Esophagus squamous epithelium (tissue), 5 donors: ENCODE measurements at regions not wholly inside any gene's neighbourhood (a gene's known extent, or its start where the extent isn't known, plus 50 kb on each side); places are given as distances from the start of the nearest gene placed in this dataset.
A peak's percentile ranks its signal among the peaks of the same experiment; 100 is the strongest.

Source experiments
- DNase-seq: peaks from one replicate; lab custom pipeline; 2025; lab: John Stamatoyannopoulos, UW
- H3K27ac ChIP-seq, 4 donors: fragments of 200-600 bp; sonication (generic); one replicate each; pipeline ENCODE4 v1.5.1; 2016 to 2019; ENCODE audit warnings: mild to moderate bottlenecking in 1 of 4
- H3K27me3 ChIP-seq, 4 donors: fragments of 200-600 bp; sonication (generic); 1 replicate in 3 of 4; 2 replicates in 1 of 4; pipeline versions ENCODE4 v1.5.1 to v1.6.0; 2017 to 2021; ENCODE audit warnings: antibody characterized with exemption in 1 of 4
- H3K36me3 ChIP-seq, 3 donors: fragments of 200-600 bp; sonication (generic); one replicate each; pipeline ENCODE4 v1.5.1; 2016 to 2019
- H3K4me1 ChIP-seq, 3 donors: fragments of 200-600 bp; sonication (generic); one replicate each; pipeline ENCODE4 v1.5.1; 2017 to 2019
- H3K4me3 ChIP-seq, 4 donors: fragments of 200-600 bp; sonication (generic); 1 replicate in 3 of 4; 2 replicates in 1 of 4; pipeline ENCODE4 v1.5.1; 2016 to 2019; ENCODE audit warnings: mild to moderate bottlenecking in 2 of 4, moderate library complexity in 1 of 4
- H3K9me3 ChIP-seq, 3 donors: fragments of 200-600 bp; sonication (generic); one replicate each; pipeline ENCODE4 v1.5.1; 2016 to 2019
- POLR2A ChIP-seq, 4 donors: fragments of 450-650 bp; IDR thresholded peaks; one replicate each; pipeline ENCODE4 v1.6.1; 2017; ENCODE audit warnings: antibody characterized with exemption in 4 of 4, mild to moderate bottlenecking in 4 of 4, moderate library complexity in 3 of 4
- WGBS, 2 donors: methylation state at CpG; one replicate each; pipeline ENCODE4 v1.1.5; 2018; 5-methylcytosine and 5-hydroxymethylcytosine counted together
- intact Hi-C: fragments of 100-400 bp; cut with DNase I; formaldehyde crosslinking; loops from one replicate; pipeline ENCODE4 v1.15.0; 2022
- TF ChIP-seq, protein P1 (sequence below), 6 experiments: fragments of 450-650 bp in 4 of 6; fragments of 200-600 bp in 2 of 6; sonication (generic) in 2 of 6; IDR thresholded peaks; one replicate each; pipeline ENCODE4 v1.5.1; 2016 to 2019; ENCODE audit warnings: antibody characterized with exemption in 6 of 6, mild to moderate bottlenecking in 4 of 6, moderate library complexity in 4 of 6
- donor health status: DM: yes; HTN: yes; CAD: no.

DNA sequence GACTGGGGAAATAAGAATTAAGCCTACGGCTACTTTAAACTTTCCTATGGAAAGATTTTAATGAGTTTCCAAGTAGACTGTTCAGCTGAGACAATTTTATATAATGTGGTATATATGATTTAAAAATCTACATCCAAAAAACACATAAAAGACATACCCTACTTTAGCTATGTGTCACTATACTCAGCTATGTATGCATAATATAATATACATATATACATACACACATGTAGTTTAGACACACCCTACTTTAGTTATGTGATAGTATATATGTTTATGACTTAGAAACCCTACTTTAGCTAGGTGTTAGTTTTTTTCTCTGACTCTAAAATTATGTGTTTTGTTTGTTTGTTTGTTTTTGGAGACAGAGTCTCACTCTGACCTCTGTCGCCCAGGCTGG, 100.5 kb upstream of the DAB2 start:
- no peaks in the 10 kb centered on the region for H3K9me3 ChIP-seq
- WGBS, 2 donors: 87 to 97% methylated on average over 2 of the region's 2 CpGs
- H3K27me3 ChIP-seq: no peaks in the 10 kb centered on the region
- intact Hi-C loops: no loop called here
- H3K36me3 ChIP-seq: no peaks in the 10 kb centered on the region
- no peak for TF ChIP-seq POLR2A (IDR thresholded peaks at IDR 0.05)
- TF ChIP-seq, protein P1, sequence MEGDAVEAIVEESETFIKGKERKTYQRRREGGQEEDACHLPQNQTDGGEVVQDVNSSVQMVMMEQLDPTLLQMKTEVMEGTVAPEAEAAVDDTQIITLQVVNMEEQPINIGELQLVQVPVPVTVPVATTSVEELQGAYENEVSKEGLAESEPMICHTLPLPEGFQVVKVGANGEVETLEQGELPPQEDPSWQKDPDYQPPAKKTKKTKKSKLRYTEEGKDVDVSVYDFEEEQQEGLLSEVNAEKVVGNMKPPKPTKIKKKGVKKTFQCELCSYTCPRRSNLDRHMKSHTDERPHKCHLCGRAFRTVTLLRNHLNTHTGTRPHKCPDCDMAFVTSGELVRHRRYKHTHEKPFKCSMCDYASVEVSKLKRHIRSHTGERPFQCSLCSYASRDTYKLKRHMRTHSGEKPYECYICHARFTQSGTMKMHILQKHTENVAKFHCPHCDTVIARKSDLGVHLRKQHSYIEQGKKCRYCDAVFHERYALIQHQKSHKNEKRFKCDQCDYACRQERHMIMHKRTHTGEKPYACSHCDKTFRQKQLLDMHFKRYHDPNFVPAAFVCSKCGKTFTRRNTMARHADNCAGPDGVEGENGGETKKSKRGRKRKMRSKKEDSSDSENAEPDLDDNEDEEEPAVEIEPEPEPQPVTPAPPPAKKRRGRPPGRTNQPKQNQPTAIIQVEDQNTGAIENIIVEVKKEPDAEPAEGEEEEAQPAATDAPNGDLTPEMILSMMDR (IDR thresholded peaks at IDR 0.05): no peak
- no peak for DNase-seq
- peaks cover 0 to 15% (median 0%) of the 10 kb centered on the region in 3 donors for H3K4me1 ChIP-seq
- H3K4me3 ChIP-seq: no peak overlapping the region
- H3K27ac ChIP-seq: peak overlapping the region in 3 of 4 donors; percentile 22 to 59 (median 45)

DNA sequence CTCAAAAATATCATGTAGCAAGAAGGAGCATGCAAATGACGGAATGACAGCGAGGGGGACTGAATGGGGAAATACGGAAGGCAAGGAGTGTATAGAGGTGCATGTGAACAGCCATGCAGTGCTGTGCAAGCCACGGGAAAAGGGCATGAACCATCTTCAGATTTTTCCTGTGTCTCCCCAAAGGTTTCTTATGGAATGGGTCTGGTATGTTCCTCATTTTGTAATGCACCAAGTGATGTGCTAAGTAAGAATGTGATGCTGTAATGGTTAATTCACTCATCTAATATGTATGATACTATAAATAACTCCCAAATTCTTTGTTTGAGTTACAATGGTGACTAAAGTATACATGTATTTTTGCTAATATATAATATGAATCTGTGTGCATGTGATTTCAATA, 99.0 kb upstream of the DAB2 start:
- Histone ChIP-seq H3K4me3 (no peak overlapping the region), H3K36me3 (no peaks in the 10 kb centered on the region), H3K27ac (no peak overlapping the region), H3K9me3 (no peaks in the 10 kb centered on the region), H3K4me1 (peaks cover 0 to 28% (median 0%) of the 10 kb centered on the region in 3 donors), H3K27me3 (no peaks in the 10 kb centered on the region)
- no peak for DNase-seq
- intact Hi-C loops: no loop called here
- TF ChIP-seq, protein P1 (IDR thresholded peaks at IDR 0.05): no peak
- TF ChIP-seq POLR2A (IDR thresholded peaks at IDR 0.05): no peak
- WGBS, 2 donors: 87 to 92% methylated on average over 4 of the region's 4 CpGs

DNA sequence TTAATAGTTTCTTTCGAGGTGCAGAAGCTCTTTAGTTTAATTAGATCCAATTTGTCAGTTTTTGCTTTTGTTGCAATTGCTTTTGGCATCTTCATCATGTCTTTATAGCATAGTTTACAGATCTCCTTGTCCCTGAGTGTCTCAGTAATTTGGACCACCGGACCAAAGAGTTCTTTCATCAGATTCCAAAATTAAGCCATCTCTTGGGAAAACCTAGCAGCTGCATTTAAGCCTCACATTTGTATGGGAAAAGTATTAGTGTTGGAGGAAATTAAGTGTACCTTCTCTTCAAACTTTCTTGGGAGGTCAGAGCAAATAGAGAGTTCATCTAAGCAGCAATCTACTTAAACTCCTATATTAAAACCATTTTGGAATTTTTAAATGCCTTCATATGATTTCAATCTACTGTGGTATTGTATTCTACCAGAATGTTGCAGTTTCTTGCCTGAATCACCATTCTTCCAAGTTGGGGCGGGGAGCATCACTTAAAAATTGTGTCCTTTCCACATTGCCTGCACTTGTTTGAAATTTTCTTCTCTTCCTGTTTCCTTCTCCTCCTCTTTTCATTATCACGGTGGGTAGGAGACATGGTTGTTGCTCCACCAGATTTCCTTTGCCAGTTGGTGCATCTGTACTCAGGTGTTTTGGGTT, 97.3 kb upstream of the DAB2 start:
- intact Hi-C loops: no loop called here
- Histone ChIP-seq H3K4me3 (no peak overlapping the region), H3K36me3 (no peaks in the 10 kb centered on the region), H3K27ac (no peak overlapping the region), H3K9me3 (no peaks in the 10 kb centered on the region), H3K27me3 (no peaks in the 10 kb centered on the region), H3K4me1 (peaks cover 0 to 28% (median 0%) of the 10 kb centered on the region in 3 donors)
- DNase-seq: no peak
- 50 to 73% methylated on average over 4 of the region's 4 CpGs for WGBS, 2 donors
- no peak for TF ChIP-seq POLR2A (IDR thresholded peaks at IDR 0.05)
- TF ChIP-seq, protein P1 (IDR thresholded peaks at IDR 0.05): no peak

DNA sequence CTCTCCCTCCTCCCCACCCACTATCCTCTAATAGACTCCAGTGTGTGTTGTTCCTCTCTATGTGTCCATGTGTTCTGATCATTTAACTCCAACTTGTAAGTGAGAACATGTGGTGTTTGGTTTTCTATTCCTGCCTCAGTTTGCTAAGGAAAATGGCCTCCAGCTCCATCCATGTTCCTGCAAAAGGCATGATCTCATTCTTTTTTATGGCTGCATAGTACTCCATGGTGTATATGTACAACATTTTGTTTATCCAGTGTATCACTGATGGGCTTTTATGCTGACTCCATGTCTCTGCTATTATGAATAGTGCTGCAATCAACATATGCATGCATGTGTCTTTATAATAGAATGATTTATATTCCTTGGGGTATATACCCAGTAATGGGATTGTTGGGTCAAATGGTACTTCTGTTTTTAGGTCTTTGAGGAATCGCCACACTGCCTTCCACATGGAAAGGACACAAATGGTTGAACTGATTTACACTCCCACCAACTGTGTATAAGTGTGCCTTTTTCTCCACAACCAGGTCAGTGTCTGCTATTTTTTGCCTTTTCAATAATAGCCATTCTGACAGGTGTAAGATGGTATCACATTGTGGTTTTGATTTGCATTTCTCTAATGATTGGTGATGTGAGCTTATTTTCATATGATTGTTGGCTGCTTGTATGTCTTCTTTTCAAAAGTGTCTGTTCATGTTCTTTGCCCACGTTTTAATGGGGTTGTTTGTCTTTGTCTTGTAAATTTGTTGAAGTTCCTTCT, 96.5 kb upstream of the DAB2 start:
- no peak for DNase-seq
- intact Hi-C loops: no loop called here
- no peaks in the 10 kb centered on the region for H3K36me3 ChIP-seq
- peak overlapping the region in 1 of 4 donors; percentile 57 for H3K27ac ChIP-seq
- 50 to 74% methylated on average over 2 of the region's 2 CpGs for WGBS, 2 donors
- no peaks in the 10 kb centered on the region for H3K27me3 ChIP-seq
- H3K4me1 ChIP-seq: peaks cover 0 to 21% (median 0%) of the 10 kb centered on the region in 3 donors
- no peak overlapping the region for H3K4me3 ChIP-seq
- no peaks in the 10 kb centered on the region for H3K9me3 ChIP-seq
- no peak for TF ChIP-seq POLR2A (IDR thresholded peaks at IDR 0.05)
- TF ChIP-seq, protein P1 (IDR thresholded peaks at IDR 0.05): no peak

DNA sequence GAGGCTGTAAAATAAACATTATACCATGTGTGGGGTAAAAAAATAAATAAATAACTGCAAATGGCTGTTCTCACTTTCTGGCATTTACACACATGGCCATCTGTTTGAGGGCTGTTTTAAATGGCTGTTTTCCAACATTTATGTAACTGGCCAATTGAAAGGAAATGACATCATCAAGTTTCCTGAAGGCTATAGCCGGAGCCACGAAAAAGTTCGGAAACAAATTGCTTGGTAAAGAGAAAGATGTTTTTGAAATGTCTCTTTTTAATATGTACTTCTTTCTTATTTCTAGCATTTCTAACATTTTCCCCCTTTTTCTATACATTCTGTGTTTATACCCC, 95.4 kb upstream of the DAB2 start:
- peak overlapping the region in 2 of 4 donors; percentile 55 to 57 for H3K27ac ChIP-seq
- peak overlapping the region in 1 of 4 donors; percentile 9 for H3K4me3 ChIP-seq
- H3K36me3 ChIP-seq: no peaks in the 10 kb centered on the region
- no peaks in the 10 kb centered on the region for H3K9me3 ChIP-seq
- WGBS, 2 donors: 30 to 67% methylated on average over 3 of the region's 3 CpGs
- no peak for DNase-seq
- H3K27me3 ChIP-seq: no peaks in the 10 kb centered on the region
- TF ChIP-seq, protein P1 (IDR thresholded peaks at IDR 0.05): no peak
- TF ChIP-seq POLR2A (IDR thresholded peaks at IDR 0.05): no peak
- peaks cover 0 to 17% (median 0%) of the 10 kb centered on the region in 3 donors for H3K4me1 ChIP-seq
- intact Hi-C loops: no loop called here
